Sigmoid colon (tissue), 6 donors: ENCODE measurements at regions not wholly inside any gene's neighbourhood (a gene's known extent, or its start where the extent isn't known, plus 50 kb on each side); places are given as distances from the start of the nearest gene placed in this dataset.

ENCODE experiments used
- DNase-seq: peaks from one replicate; pipeline ENCODE4 v3.0.0-alpha.2; 2019
- H3K27ac ChIP-seq, 4 donors: fragments of 200-600 bp; sonication (generic); one replicate each; pipeline ENCODE4 v1.5.1; 2016 to 2019; ENCODE audit warnings: mild to moderate bottlenecking in 1 of 4
- H3K27me3 ChIP-seq, 3 donors: fragments of 200-600 bp; sonication (generic); one replicate each; pipeline ENCODE4 v1.5.1; 2019; ENCODE audit warnings: mild to moderate bottlenecking in 1 of 3
- H3K36me3 ChIP-seq, 4 donors: fragments of 200-600 bp; sonication (generic); one replicate each; pipeline ENCODE4 v1.5.1; 2016 to 2019
- H3K4me1 ChIP-seq, 4 donors: fragments of 200-600 bp; sonication (generic); one replicate each; pipeline ENCODE4 v1.5.1; 2017 to 2019
- H3K4me3 ChIP-seq, 4 donors: fragments of 200-600 bp; sonication (generic); one replicate each; pipeline ENCODE4 v1.5.1; 2017 to 2019; ENCODE audit warnings: mild to moderate bottlenecking in 2 of 4, moderate library complexity in 1 of 4
- H3K9me3 ChIP-seq, 4 donors: fragments of 200-600 bp in 3 of 4; sonication (generic) in 3 of 4; one replicate each; pipeline versions ENCODE4 v1.5.1 to v1.6.1; 2013 to 2019
- EP300 ChIP-seq, 4 donors: sonication (generic); formaldehyde crosslinking; IDR thresholded peaks; one replicate each; pipeline ENCODE4 v1.6.1; 2017; ENCODE audit warnings: antibody characterized with exemption in 4 of 4
- POLR2A ChIP-seq, 2 donors: fragments of 450-650 bp; IDR thresholded peaks; one replicate each; pipeline ENCODE4 v1.6.1; 2016; ENCODE audit warnings: antibody characterized with exemption in 2 of 2, mild to moderate bottlenecking in 2 of 2, moderate library complexity in 2 of 2
- POLR2AphosphoS5 ChIP-seq, 4 donors: sonication (generic); formaldehyde crosslinking; IDR thresholded peaks; one replicate each; pipeline ENCODE4 v1.6.1; 2017; ENCODE audit warnings: antibody characterized with exemption in 4 of 4
- WGBS, 2 donors: extraction: QIAGEN DNeasy Blood & Tissue Kit; methylation state at CpG; one replicate each; pipeline ENCODE4 v1.1.7; 2013; 5-methylcytosine and 5-hydroxymethylcytosine counted together
- intact Hi-C: fragments of 100-400 bp; cut with DNase I; formaldehyde crosslinking; loops from one replicate; pipeline ENCODE4 v1.15.1; 2023
- TF ChIP-seq, protein P1 (sequence below), 4 experiments: fragments of 450-650 bp in 3 of 4; fragments of 200-600 bp in 1 of 4; IDR thresholded peaks; one replicate each; pipeline ENCODE4 v1.5.1; 2016 to 2019; ENCODE audit warnings: antibody characterized with exemption in 4 of 4, mild to moderate bottlenecking in 3 of 4, moderate library complexity in 2 of 4
- donor health status: healthy with polysubstance abuse.
- donor health status: healthy.

DNA sequence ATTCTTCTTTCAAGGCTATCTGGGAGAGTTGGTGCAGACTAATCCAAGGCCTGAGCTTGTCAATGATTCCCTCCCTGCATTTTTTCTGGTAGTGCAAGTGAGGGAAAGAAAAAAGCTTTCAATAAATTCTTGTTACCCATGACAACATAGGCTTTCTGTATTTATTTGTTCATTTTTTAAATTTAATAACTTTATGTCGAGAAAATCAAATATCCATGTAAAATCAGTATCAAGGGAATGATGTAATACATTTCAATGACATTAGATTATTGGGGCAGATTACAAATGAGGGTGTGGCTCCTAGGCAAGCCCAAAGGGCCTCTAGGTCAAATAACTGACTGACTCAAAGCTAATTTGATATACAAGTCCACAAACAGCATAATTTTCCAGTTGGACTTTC lies 104.0 kb downstream of the GJA1 start:
- H3K4me3 ChIP-seq: no peak overlapping the region
- no peaks in the 10 kb centered on the region for H3K27me3 ChIP-seq
- intact Hi-C loops: no loop called here
- no peak overlapping the region for H3K27ac ChIP-seq
- no peaks in the 10 kb centered on the region for H3K36me3 ChIP-seq
- no peak for DNase-seq
- WGBS, 2 donors: 57 to 87% methylated on average over 1 of the region's 1 CpG
- no peaks in the 10 kb centered on the region for H3K9me3 ChIP-seq
- no peaks in the 10 kb centered on the region for H3K4me1 ChIP-seq
- TF ChIP-seq POLR2AphosphoS5 (IDR thresholded peaks at IDR 0.05) (no peak), POLR2A (IDR thresholded peaks at IDR 0.05) (no peak)

- Histone ChIP-seq H3K27me3 (no peaks in the 10 kb centered on the region), H3K27ac (no peak overlapping the region), H3K4me1 (no peaks in the 10 kb centered on the region), H3K4me3 (no peak overlapping the region), H3K36me3 (no peaks in the 10 kb centered on the region), H3K9me3 (no peaks in the 10 kb centered on the region)
- TF ChIP-seq POLR2AphosphoS5 (IDR thresholded peaks at IDR 0.05) (no peak), POLR2A (IDR thresholded peaks at IDR 0.05) (no peak), EP300 (IDR thresholded peaks at IDR 0.05) (no peak)
- TF ChIP-seq, protein P1, sequence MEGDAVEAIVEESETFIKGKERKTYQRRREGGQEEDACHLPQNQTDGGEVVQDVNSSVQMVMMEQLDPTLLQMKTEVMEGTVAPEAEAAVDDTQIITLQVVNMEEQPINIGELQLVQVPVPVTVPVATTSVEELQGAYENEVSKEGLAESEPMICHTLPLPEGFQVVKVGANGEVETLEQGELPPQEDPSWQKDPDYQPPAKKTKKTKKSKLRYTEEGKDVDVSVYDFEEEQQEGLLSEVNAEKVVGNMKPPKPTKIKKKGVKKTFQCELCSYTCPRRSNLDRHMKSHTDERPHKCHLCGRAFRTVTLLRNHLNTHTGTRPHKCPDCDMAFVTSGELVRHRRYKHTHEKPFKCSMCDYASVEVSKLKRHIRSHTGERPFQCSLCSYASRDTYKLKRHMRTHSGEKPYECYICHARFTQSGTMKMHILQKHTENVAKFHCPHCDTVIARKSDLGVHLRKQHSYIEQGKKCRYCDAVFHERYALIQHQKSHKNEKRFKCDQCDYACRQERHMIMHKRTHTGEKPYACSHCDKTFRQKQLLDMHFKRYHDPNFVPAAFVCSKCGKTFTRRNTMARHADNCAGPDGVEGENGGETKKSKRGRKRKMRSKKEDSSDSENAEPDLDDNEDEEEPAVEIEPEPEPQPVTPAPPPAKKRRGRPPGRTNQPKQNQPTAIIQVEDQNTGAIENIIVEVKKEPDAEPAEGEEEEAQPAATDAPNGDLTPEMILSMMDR (IDR thresholded peaks at IDR 0.05): no peak
- intact Hi-C loops: no loop called here
- DNase-seq: no peak
- WGBS, 2 donors: 15 to 64% methylated on average over 2 of the region's 2 CpGs
Observed at GRCh38 chr6:121540210-121540609, 104.8 kb downstream of the GJA1 start.

DNA sequence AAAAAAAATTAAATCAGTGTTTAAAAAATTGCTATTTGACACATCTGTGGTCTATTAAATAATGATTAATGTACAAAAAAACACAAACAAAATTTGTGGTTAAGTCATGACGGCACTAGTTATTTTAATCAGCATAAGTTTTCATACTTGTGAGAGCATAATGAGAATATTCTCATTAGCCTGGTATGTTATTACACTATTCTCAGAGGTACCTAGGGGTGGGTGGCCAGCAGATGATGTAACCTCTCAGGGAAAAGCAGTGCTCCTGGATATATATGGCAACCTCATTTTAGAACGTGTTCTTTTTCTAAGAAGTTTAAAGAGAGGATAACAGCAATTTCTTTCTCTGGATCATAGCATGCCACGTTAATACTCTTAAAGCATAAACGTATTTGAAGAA lies 109.2 kb downstream of the GJA1 start:
- DNase-seq: no peak
- Histone ChIP-seq H3K27ac (no peak overlapping the region), H3K9me3 (no peaks in the 10 kb centered on the region), H3K27me3 (no peaks in the 10 kb centered on the region), H3K4me3 (no peak overlapping the region), H3K36me3 (no peaks in the 10 kb centered on the region), H3K4me1 (no peaks in the 10 kb centered on the region)
- 81 to 84% methylated on average over 4 of the region's 4 CpGs for WGBS, 2 donors
- intact Hi-C loops: no loop called here
- TF ChIP-seq POLR2AphosphoS5 (IDR thresholded peaks at IDR 0.05): no peak
- TF ChIP-seq, protein P1 (IDR thresholded peaks at IDR 0.05): no peak
- no peak for TF ChIP-seq EP300 (IDR thresholded peaks at IDR 0.05)
- TF ChIP-seq POLR2A (IDR thresholded peaks at IDR 0.05): no peak

DNA sequence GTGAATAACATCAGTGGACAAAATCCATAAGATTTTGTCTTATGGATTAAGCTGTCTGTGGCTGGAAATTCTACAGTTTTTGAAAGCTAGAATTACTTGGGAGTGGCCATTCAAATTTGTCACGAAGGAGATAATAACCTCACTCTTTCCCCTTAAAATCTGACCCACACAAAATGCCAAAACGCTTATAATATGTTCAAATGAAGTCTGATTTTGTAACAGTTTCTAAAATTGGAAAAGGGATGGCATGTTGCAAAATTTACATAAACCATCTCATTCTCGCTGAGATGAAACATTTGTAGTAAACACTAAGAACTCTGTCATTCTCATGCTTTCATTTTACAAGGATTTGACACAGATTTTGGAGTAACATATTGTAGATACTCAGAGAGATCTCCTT lies 112.7 kb downstream of the GJA1 start:
- no peak overlapping the region for H3K27ac ChIP-seq
- no peaks in the 10 kb centered on the region for H3K4me1 ChIP-seq
- H3K27me3 ChIP-seq: no peaks in the 10 kb centered on the region
- TF ChIP-seq, protein P1 (IDR thresholded peaks at IDR 0.05): no peak
- TF ChIP-seq POLR2AphosphoS5 (IDR thresholded peaks at IDR 0.05): no peak
- no peak for TF ChIP-seq EP300 (IDR thresholded peaks at IDR 0.05)
- no peak for TF ChIP-seq POLR2A (IDR thresholded peaks at IDR 0.05)
- 50 to 62% methylated on average over 3 of the region's 3 CpGs for WGBS, 2 donors
- H3K9me3 ChIP-seq: no peaks in the 10 kb centered on the region
- intact Hi-C loops: no loop called here
- no peak overlapping the region for H3K4me3 ChIP-seq
- no peak for DNase-seq
- H3K36me3 ChIP-seq: no peaks in the 10 kb centered on the region

- DNase-seq: no peak
- H3K36me3 ChIP-seq: no peaks in the 10 kb centered on the region
- H3K27me3 ChIP-seq: no peaks in the 10 kb centered on the region
- H3K4me3 ChIP-seq: no peak overlapping the region
- no peak for TF ChIP-seq POLR2AphosphoS5 (IDR thresholded peaks at IDR 0.05)
- no peak for TF ChIP-seq EP300 (IDR thresholded peaks at IDR 0.05)
- TF ChIP-seq, protein P1 (IDR thresholded peaks at IDR 0.05): no peak
- TF ChIP-seq POLR2A (IDR thresholded peaks at IDR 0.05): no peak
- no peaks in the 10 kb centered on the region for H3K4me1 ChIP-seq
- intact Hi-C loops: no loop called here
- WGBS, 2 donors: 54 to 71% methylated on average over 3 of the region's 3 CpGs
- H3K27ac ChIP-seq: no peak overlapping the region
- H3K9me3 ChIP-seq: no peaks in the 10 kb centered on the region
Observed at GRCh38 chr6:121549736-121550135, 114.3 kb downstream of the GJA1 start.
